Glomerular visceral epithelial cell (primary cell): ENCODE measurements at regions not wholly inside any gene's neighbourhood (a gene's known extent, or its start where the extent isn't known, plus 50 kb on each side); places are given as distances from the start of the nearest gene placed in this dataset.

Source experiments
- DNase-seq: peaks from one replicate; pipeline ENCODE4 v3.0.0-alpha.2; 2016; ENCODE audit errors: extremely low spot score

DNA sequence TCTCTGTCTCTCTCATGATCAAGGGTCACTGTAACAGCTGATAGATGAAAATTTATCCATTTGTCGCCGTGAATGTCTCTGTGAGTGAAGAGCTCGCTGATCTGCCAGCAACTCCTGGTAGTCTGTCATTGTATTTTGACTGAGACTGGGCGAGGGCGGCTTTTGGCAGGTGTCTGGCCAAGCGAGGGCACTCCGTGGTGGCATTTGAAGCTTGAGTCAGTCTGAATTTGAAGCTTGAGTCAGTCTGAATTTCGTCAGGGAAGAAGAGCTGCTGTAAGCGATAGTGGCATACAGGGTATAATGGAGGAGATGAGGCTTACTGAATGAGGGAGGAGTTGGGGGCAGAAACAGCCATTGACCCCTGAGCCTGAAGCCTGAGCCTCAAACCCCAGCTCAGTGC is 56.8 kb upstream of the FAM181A start:
- no peak for DNase-seq

GRCh38 chr14:93869427-93869826 is 57.7 kb upstream of the FAM181A start:
- no peak for DNase-seq

DNA sequence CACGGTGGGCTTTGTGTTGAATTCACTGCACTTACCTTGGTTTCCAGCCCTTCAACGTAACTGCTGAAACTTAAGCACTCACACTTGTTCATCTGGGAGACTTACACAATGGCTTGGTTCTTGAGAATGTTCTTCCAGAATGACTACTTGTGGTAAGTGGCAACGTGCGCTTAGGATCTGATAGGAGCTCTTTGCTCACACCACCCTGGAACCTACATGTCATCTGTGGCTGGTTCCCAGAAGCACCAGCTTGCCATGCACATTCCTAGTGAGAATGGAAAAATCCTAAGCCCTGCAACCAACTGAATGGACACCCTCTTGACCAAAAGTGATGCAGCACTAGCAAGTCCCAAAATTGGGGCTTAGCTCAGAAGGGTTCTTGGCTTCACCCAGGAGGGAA is 59.0 kb upstream of the FAM181A start:
- DNase-seq, result no peak

DNA sequence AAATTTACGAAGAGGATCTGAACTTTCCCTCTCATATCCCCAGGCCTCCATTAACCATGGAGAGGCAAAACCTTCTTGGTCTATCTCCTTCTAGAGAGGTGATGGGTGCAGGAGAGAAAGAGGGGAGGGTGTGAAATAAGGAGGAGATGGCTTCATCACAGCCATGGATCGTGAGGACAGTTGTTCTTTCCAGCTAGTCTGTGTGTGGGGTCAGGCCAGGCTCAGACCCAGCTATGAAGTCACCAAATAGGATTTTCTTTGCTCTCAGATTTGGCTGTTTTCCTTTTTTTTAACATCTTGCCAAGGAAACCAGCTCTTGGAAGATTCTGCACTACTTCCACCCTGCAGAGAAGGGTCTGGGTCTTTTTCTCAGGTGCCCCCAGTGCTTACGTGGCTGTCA is 64.9 kb upstream of the FAM181A start:
- DNase-seq, result no peak

GRCh38 chr14:93861836-93862235 is 65.3 kb upstream of the FAM181A start:
- DNase-seq, result no peak

DNA sequence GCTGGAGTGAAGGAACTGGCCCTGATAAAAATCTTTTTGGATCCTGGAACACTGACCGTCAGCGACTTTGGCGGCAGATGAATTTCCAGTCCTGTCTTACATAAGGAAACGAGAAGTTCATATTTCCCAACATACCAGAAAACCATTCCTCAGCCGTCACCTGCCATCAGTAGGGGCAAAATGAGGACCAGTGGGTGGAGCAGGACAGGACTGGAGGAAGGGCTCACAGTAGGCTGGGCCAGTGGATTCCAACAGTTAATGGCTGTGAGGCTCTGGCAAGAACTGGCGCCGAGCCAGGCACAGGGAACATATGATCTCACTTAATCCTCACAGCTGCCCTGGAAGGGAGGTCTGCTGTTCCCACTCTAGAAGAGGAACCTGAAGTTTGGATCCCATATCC is 67.2 kb upstream of the FAM181A start:
- DNase-seq, result peak; percentile 5

DNA sequence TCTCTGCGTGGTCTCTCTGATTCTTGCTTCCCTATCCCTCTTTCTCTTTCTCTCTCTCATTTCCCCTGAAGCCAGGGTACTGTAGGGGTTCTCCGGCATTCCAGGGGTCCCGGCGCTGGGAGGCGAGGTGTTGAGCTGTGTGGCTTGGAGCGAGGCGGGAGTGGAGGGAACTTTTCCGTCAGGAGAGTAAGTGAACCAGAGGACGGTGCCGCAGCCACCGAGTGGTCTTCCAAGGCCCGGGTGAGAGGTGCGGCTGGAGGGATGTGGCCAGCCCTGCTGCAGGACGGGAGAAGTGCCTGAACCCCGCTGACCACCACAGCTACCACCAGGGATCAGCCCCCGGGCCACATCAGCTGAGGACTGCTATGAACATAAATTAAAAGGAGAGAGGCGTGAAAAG is 68.2 kb upstream of the FAM181A start:
- DNase-seq, result no peak

DNA sequence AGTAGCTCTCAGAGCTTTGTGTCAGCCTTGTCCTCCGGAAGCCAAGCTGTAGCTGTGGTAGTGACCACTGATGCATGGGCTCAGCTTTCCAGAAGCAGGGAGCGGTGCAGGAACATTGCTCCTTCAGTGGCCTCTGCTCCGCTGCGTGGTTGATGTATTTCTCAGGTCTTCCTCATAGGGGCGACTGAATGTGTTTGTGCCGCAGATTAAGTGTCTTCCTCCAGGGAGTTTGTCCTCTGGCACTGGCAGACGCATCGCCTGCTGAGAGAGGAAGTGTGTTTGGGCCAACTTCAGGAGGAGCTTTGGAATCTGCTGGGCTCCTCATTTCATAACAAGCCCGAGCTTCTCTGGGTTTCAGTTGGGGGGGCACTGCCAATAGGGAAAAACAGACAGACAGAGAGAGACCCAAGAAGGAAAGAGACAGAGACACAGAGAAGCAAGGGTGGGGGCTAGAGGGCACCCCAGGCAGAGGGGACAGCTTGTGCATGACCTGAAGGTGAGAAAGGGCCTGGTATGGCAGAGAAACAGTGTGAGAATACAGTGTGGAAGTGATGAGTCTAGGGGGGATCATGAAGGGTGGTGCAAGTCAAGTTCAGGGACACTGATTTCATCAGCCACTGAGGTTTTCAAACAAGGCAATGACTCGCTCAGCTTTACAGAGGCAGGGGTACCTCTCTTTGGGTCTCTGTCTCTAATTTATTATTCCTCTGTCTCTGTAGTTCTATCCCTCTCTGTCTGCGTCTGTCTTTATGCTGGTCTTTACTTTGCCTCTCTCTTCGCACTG is 69.4 kb upstream of the PRIMA1 start:
- DNase-seq, result peak; percentile 7

DNA sequence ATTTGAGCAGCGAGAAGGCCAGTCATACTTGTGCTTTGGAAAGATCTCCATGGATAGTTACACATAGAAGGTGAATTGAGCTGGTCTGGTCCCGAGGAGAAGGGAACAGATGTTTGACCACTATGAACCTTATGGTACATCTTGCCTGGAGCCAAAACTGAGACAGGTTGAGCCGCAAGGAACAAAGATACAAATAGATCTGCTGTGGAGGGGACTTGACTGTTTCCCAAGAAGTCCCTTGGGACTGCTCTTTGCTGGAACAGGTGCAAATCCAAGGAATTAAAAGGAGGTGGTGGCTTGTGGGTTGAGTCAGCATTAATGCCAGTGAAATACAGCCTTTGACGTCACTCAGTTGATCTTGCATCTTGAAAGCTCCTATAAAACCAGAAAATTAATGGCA is 68.8 kb upstream of the PRIMA1 start:
- DNase-seq, result no peak

- DNase-seq, result no peak
Observed at GRCh38 chr14:93855737-93856136, 67.5 kb upstream of the PRIMA1 start.

- DNase-seq, result no peak
Observed at GRCh38 chr14:93847473-93847872, 59.2 kb upstream of the PRIMA1 start.

GRCh38 chr14:93838238-93838637 is 50.0 kb upstream of the PRIMA1 start:
- no peak for DNase-seq
